Right lobe of liver (tissue), 6 donors: ENCODE measurements at regions not wholly inside any gene's neighbourhood (a gene's known extent, or its start where the extent isn't known, plus 50 kb on each side); places are given as distances from the start of the nearest gene placed in this dataset.
"Not testable (repeated sequence)": the region's sequence is repeated elsewhere in the genome, so short reads cannot be mapped to it uniquely, and the experiment has no call there.

Experiments
- ATAC-seq, 4 donors: fragments of 200-7000 bp; cut with Tn5 transposase; one replicate each; pipeline ENCODE4 v1.9.1; 2020; ENCODE audit warnings: mild to moderate bottlenecking in 4 of 4, moderate library complexity in 4 of 4
- DNase-seq, 3 donors: peaks; one replicate each; pipeline ENCODE4 v3.0.0-alpha.2; 2020
- H3K27ac ChIP-seq, 3 donors: fragments of 200-600 bp; one replicate each; pipeline ENCODE4 v1.8.0; 2022
- H3K27me3 ChIP-seq, 2 donors: fragments of 200-600 bp; one replicate each; pipeline ENCODE4 v1.8.0; 2022
- H3K36me3 ChIP-seq, 4 donors: fragments of 200-600 bp; sonication (generic) in 1 of 4; one replicate each; pipeline versions ENCODE4 v1.5.1 to v1.8.0; 2017 to 2022; ENCODE audit warnings: control low read depth in 1 of 4
- H3K4me1 ChIP-seq, 4 donors: fragments of 200-600 bp; sonication (generic) in 1 of 4; one replicate each; pipeline versions ENCODE4 v1.5.1 to v1.8.0; 2017 to 2022; ENCODE audit warnings: control low read depth in 1 of 4
- H3K4me3 ChIP-seq, 3 donors: fragments of 200-600 bp; one replicate each; pipeline ENCODE4 v1.8.0; 2022
- H3K9me3 ChIP-seq, 4 donors: fragments of 200-600 bp; sonication (generic) in 1 of 4; one replicate each; pipeline versions ENCODE4 v1.5.1 to v1.8.0; 2017 to 2022; ENCODE audit warnings: control low read depth in 1 of 4
- CTCF ChIP-seq, 4 donors: fragments of 200-600 bp in 3 of 4; fragments of 450-650 bp in 1 of 4; IDR thresholded peaks; one replicate each; pipeline versions ENCODE4 v1.5.1 to v1.8.0; 2016 to 2022; ENCODE audit warnings: antibody characterized with exemption in 4 of 4, mild to moderate bottlenecking in 2 of 4
- POLR2A ChIP-seq: fragments of 450-650 bp; IDR thresholded peaks from one replicate; pipeline ENCODE4 v1.6.1; 2017; ENCODE audit warnings: antibody characterized with exemption, mild to moderate bottlenecking
- WGBS: methylation state at CpG from one replicate; pipeline ENCODE4 v1.1.6; 2018; ENCODE audit warnings: low coverage, low lambda C conversion rate; ENCODE audit not compliant: insufficient coverage; ENCODE audit errors: missing lambda C conversion rate; 5-methylcytosine and 5-hydroxymethylcytosine counted together
- intact Hi-C, 2 donors: fragments of 100-400 bp; cut with DNase I; formaldehyde crosslinking; loops; one replicate each; pipeline versions ENCODE4 v1.11.2 to v1.14.1; 2022
- donor health status: DM: no; HTN: yes; CAD: no.
- donor health status: DM: no; HTN: no; CAD: no.
- donor health status: DM: no; HTN: no; CAD: no.
- donor health status: DM: no; HTN: yes; CAD: no.
- donor health status: DM: no; HTN: yes; CAD: no.

GRCh38 chr2:168326572-168326971 is 79.2 kb upstream of the STK39 start:
- 35% methylated on average over 2 of the region's 2 CpGs for WGBS
- Histone ChIP-seq H3K4me3 (no peak overlapping the region), H3K9me3 (no peaks in the 10 kb centered on the region), H3K27me3 (no peaks in the 10 kb centered on the region), H3K4me1 (no peaks in the 10 kb centered on the region), H3K27ac (no peak overlapping the region), H3K36me3 (no peaks in the 10 kb centered on the region)
- ATAC-seq (peak in 3 of 4 donors; percentile 24 to 69 (median 33)), DNase-seq (no peak)
- intact Hi-C loops = no loop called here
- no peak for TF ChIP-seq POLR2A
- TF ChIP-seq CTCF (IDR thresholded peaks at IDR 0.05) = no peak

DNA sequence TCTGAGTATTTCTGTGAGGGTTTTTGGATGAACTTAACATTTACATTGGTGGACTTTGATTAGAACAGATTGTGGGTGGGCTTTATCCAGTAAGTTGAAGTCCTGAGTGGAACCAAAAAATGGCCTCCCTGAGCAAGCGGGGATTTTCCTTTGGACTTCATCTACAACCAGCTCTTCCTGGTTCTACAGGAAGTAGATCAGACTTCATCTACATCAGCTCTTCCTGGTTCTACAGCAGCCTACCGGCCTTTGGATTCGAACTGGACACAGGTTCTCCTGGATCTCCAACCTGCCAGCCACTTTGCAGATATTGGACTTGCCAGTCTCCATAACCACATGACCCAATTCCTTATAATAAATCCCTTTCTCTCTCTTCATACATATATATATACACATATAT is 79.9 kb upstream of the STK39 start:
- no peak for DNase-seq
- Histone ChIP-seq H3K4me1 (no peaks in the 10 kb centered on the region), H3K27me3 (no peaks in the 10 kb centered on the region), H3K4me3 (no peak overlapping the region), H3K36me3 (no peaks in the 10 kb centered on the region), H3K27ac (no peak overlapping the region), H3K9me3 (no peaks in the 10 kb centered on the region)
- no peak for ATAC-seq
- TF ChIP-seq POLR2A = no peak
- TF ChIP-seq CTCF (IDR thresholded peaks at IDR 0.05) = no peak
- 96% methylated on average over 3 of the region's 3 CpGs for WGBS
- intact Hi-C loops = no loop called here

DNA sequence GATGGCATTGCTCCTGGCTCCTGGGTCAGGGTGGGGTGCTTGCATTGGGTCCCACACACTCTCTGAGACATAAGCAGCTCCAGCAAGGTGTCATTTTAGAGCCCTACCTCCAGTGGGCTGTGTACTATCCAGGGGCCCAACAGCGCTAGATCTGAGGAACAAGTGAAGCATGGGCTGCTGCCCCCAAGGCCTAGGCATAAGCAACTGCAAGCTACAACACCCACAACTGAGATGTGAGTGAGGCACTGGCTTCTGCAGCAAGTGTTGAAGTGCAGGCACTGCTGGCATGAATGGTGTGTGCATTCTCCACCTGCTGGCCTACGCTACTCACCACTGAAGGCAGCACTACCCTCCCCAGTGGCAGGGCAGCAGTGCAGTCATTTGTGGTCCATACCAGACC is 81.0 kb upstream of the STK39 start:
- Histone ChIP-seq H3K9me3 (no peaks in the 10 kb centered on the region), H3K4me3 (no peak overlapping the region), H3K4me1 (no peaks in the 10 kb centered on the region), H3K27me3 (no peaks in the 10 kb centered on the region), H3K27ac (no peak overlapping the region), H3K36me3 (no peaks in the 10 kb centered on the region)
- DNase-seq (no peak), ATAC-seq (peak in 1 of 4 donors; percentile 20)
- intact Hi-C loops = no loop called here
- no peak for TF ChIP-seq CTCF (IDR thresholded peaks at IDR 0.05)
- no peak for TF ChIP-seq POLR2A
- no CpG with 5 or more reads among the region's 2 CpGs for WGBS

DNA sequence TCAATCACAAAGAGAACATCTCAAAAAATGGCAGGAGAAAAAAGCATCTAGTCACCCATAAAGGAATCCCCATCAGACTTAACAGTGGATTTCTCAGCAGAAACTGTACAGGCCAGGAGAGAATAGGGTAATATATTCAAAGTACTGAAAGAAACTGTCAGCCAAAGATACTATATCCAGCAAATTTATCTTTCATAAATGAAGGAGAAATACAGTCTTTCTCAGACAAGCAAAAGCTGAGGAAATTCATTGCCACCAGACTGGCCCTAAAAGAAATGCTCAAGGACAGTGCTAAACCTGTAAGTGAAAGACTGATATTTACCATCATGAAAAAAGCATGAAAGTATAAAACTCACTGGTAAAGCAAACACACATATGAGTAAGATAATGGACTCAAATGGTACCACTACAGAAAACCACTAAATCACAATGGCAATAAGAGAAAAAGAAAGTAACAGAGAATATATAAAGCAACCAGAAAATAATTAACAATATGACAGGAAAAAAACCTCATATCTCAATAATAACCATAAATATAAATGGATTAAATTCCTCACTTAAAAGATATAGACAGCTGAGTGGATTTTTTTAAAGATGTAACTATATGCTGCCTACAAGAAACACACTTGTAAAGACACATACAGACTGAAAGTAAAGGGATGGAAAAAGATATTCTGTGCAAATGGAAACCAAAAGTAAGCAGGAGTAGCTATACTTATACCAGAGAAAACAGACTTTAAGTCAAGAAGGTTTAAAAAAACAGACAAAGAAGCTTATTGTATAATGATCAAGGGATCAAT is 83.4 kb upstream of the STK39 start:
- no peak overlapping the region for H3K4me3 ChIP-seq
- no peaks in the 10 kb centered on the region for H3K4me1 ChIP-seq
- DNase-seq (no peak), ATAC-seq (no peak)
- no peaks in the 10 kb centered on the region for H3K9me3 ChIP-seq
- H3K27me3 ChIP-seq = no peaks in the 10 kb centered on the region
- no peak overlapping the region for H3K27ac ChIP-seq
- TF ChIP-seq CTCF (IDR thresholded peaks at IDR 0.05) (no peak), POLR2A (no peak)
- intact Hi-C loops = loop anchor here in 1 of 2 donors (10.0 kb wide), 1 partner anchor 196 kb away; no protein-coding TSS in a partner anchor
- no peaks in the 10 kb centered on the region for H3K36me3 ChIP-seq

GRCh38 chr2:168335254-168335653 is 87.9 kb upstream of the STK39 start:
- not testable (repeated sequence) for H3K27me3 ChIP-seq, H3K9me3 ChIP-seq, DNase-seq, H3K4me1 ChIP-seq, H3K4me3 ChIP-seq, ATAC-seq, H3K36me3 ChIP-seq, H3K27ac ChIP-seq
- WGBS = 95% methylated on average over 8 of the region's 8 CpGs
- intact Hi-C loops = loop anchor here in 1 of 2 donors (10.0 kb wide), 1 partner anchor 200 kb away; no protein-coding TSS in a partner anchor
